ENCODE measurements at regions not wholly inside any gene's neighbourhood (a gene's known extent, or its start where the extent isn't known, plus 50 kb on each side); places are given as distances from the start of the nearest gene placed in this dataset.

DNA sequence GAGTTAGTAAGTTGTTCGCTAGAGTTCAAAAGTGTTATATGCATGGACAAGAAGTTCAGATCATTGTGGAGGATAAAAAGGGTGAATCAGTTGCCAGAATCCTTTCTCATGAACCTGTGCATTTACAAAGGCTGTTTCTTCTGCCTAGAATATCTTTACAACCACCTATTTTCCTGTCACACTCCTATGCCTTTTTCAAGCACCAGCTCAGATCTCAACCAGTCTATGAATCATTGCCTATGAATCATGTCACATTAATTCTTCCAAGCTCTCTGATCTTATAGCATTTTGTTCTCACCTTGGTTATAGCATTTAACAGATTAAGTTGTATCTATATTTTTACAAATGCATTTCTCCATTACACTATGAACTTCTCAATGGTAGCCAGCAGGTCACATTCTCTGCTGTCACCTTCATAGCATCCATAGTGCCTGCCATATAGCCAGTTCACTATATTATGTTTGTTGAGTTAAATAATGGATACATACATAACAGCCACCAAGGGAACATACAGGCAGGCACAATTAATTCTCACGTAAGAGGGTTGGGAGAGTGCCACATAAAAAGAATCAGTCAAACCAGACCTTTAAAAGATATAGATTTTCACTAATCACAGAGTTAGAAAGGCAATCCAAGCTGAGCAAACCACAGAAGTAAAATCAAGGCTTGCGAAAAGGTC is 573.0 kb downstream of the FOXG1 start:
- Histone ChIP-seq H3K36me3 (ENCODE audit: insufficient read depth, low read length) (no peaks in the 10 kb centered on the region), H3K27me3 (ENCODE audit: insufficient read depth, low read length) (no peaks in the 10 kb centered on the region), H3K27ac (ENCODE audit: low read depth, low read length) (no peak overlapping the region), H3K4me3 (ENCODE audit: low read length in 2 of 2) (no peak overlapping the region), H3K4me1 (ENCODE audit: insufficient read depth, low read length) (no peaks in the 10 kb centered on the region), H3K9me3 (ENCODE audit: control insufficient read depth in 1 of 2, low read length in 2 of 2) (no peaks in the 10 kb centered on the region)
- intact Hi-C loops (cut with micrococcal nuclease) = no loop called here
- H3K27ac Mint-ChIP-seq = no peak overlapping the region
- H3K36me3 Mint-ChIP-seq = no peaks in the 10 kb centered on the region
- H3K9me3 Mint-ChIP-seq = peaks cover 0 to 22% (median 10%) of the 10 kb centered on the region in 8 donors
- H3K27me3 Mint-ChIP-seq = no peaks in the 10 kb centered on the region
- ChIA-PET CTCF (ENCODE audit: partially characterized antibody) (no interaction called here), POLR2A (ENCODE audit: partially characterized antibody) (no interaction called here)
- H3K4me1 Mint-ChIP-seq = no peaks in the 10 kb centered on the region
- DNase-seq = no peak
- H3K4me3 Mint-ChIP-seq = no peak overlapping the region

DNA sequence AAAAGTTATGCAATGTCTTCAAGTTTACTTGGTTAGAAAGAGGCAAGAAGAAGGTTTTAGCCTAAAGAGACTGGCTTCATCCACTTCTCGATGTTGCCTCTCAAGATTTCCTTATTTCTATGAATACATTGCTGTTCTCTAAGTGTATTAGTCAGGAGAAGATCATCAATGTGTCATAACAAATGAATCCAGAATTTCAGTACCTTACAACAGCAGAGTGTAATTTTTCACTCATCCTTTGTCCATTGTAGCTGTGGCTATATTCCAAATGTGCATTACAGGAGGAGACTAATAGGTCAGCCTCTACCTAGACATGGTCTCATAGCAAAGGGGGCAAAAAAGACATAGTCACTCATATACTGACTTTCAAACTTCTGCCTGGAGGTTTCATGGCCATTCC is 579.1 kb downstream of the PRKD1 start:
- Mint-ChIP-seq H3K36me3 (no peaks in the 10 kb centered on the region), H3K9me3 (peaks cover 3 to 12% (median 6%) of the 10 kb centered on the region in 8 donors), H3K27me3 (no peaks in the 10 kb centered on the region), H3K27ac (no peak overlapping the region), H3K4me3 (no peak overlapping the region), H3K4me1 (no peaks in the 10 kb centered on the region)
- POLR2A ChIA-PET (ENCODE audit: partially characterized antibody) = no interaction called here
- Histone ChIP-seq H3K4me1 (ENCODE audit: insufficient read depth, low read length) (no peaks in the 10 kb centered on the region), H3K27ac (ENCODE audit: low read depth, low read length) (no peak overlapping the region), H3K9me3 (ENCODE audit: control insufficient read depth in 1 of 2, low read length in 2 of 2) (no peaks in the 10 kb centered on the region), H3K27me3 (ENCODE audit: insufficient read depth, low read length) (no peaks in the 10 kb centered on the region), H3K36me3 (ENCODE audit: insufficient read depth, low read length) (no peaks in the 10 kb centered on the region), H3K4me3 (ENCODE audit: low read length in 2 of 2) (no peak overlapping the region)
- CTCF ChIA-PET (ENCODE audit: partially characterized antibody) = no interaction called here
- intact Hi-C loops (cut with micrococcal nuclease) = no loop called here
- DNase-seq = no peak

DNA sequence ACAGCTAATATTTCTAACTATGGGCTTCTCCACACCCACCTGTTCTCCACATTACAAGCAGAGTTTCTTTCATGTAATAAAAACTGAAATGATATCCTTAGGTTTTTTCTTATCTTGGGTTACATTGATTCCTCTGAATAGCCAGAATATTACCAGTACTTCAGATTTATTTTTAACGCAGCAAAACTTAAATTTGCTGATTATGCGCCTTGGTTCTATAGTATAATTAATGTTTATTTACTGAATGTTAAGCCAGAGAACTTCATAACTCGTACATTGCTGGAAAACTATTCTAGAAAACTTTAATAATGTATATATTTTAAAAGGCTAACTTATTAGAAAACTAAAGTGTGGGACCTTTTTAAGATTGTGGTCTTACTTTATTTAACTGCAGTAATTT is 577.2 kb downstream of the PRKD1 start:
- no peaks in the 10 kb centered on the region for H3K4me1 Mint-ChIP-seq
- H3K36me3 ChIP-seq (ENCODE audit: insufficient read depth, low read length) = no peaks in the 10 kb centered on the region
- H3K9me3 Mint-ChIP-seq = peaks cover 3 to 18% (median 6%) of the 10 kb centered on the region in 8 donors
- no peaks in the 10 kb centered on the region for H3K36me3 Mint-ChIP-seq
- no peaks in the 10 kb centered on the region for H3K27me3 Mint-ChIP-seq
- ChIA-PET POLR2A (ENCODE audit: partially characterized antibody) (no interaction called here), CTCF (ENCODE audit: partially characterized antibody) (no interaction called here)
- DNase-seq = no peak
- no peak overlapping the region for H3K27ac Mint-ChIP-seq
- H3K9me3 ChIP-seq (ENCODE audit: control insufficient read depth in 1 of 2, low read length in 2 of 2) = no peaks in the 10 kb centered on the region
- no peak overlapping the region for H3K4me3 ChIP-seq (ENCODE audit: low read length in 2 of 2)
- no peaks in the 10 kb centered on the region for H3K27me3 ChIP-seq (ENCODE audit: insufficient read depth, low read length)
- intact Hi-C loops (cut with micrococcal nuclease) = no loop called here
- no peak overlapping the region for H3K4me3 Mint-ChIP-seq
- no peak overlapping the region for H3K27ac ChIP-seq (ENCODE audit: low read depth, low read length)
- H3K4me1 ChIP-seq (ENCODE audit: insufficient read depth, low read length) = no peaks in the 10 kb centered on the region

DNA sequence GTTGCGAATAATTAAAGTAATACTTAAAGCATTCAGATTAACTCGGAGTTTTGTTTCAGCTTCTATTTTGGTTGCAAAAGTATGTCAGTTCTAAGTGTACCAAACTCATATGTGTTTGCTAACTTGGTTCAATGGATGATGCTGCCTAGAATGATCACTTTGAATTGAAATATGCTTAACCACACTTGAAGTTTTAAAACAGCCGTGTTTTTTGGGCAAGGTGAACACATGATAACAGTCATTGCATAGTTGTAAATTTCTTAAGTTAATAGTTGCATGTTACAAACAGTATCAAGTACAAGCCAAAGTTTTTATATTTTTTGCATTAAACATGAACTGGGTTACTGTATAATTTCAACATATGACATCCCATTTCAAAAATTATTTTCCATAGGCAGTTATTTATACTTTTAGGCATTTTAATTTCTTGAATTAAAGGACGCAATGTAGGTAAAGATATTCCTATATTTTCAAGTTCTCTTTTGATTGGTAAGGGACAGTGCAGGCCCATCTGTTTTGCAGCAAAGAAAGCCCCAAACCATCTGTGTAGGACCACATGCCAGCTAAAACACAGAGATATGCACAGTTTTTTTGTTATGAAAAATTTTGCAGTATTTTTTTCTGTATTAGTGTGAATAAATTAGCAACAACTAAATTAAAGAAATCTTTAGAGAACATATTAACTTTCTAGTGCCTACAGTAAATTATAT is 575.5 kb downstream of the PRKD1 start:
- H3K27ac ChIP-seq (ENCODE audit: low read depth, low read length) = no peak overlapping the region
- DNase-seq = no peak
- H3K4me1 Mint-ChIP-seq = no peaks in the 10 kb centered on the region
- no peaks in the 10 kb centered on the region for H3K9me3 ChIP-seq (ENCODE audit: control insufficient read depth in 1 of 2, low read length in 2 of 2)
- no peaks in the 10 kb centered on the region for H3K27me3 ChIP-seq (ENCODE audit: insufficient read depth, low read length)
- H3K36me3 Mint-ChIP-seq = no peaks in the 10 kb centered on the region
- no peaks in the 10 kb centered on the region for H3K4me1 ChIP-seq (ENCODE audit: insufficient read depth, low read length)
- no peak overlapping the region for H3K4me3 Mint-ChIP-seq
- no peaks in the 10 kb centered on the region for H3K27me3 Mint-ChIP-seq
- H3K9me3 Mint-ChIP-seq = peaks cover 2 to 14% (median 7%) of the 10 kb centered on the region in 8 donors
- intact Hi-C loops (cut with micrococcal nuclease) = no loop called here
- H3K4me3 ChIP-seq (ENCODE audit: low read length in 2 of 2) = no peak overlapping the region
- ChIA-PET POLR2A (ENCODE audit: partially characterized antibody) (no interaction called here), CTCF (ENCODE audit: partially characterized antibody) (no interaction called here)
- no peak overlapping the region for H3K27ac Mint-ChIP-seq
- H3K36me3 ChIP-seq (ENCODE audit: insufficient read depth, low read length) = no peaks in the 10 kb centered on the region

DNA sequence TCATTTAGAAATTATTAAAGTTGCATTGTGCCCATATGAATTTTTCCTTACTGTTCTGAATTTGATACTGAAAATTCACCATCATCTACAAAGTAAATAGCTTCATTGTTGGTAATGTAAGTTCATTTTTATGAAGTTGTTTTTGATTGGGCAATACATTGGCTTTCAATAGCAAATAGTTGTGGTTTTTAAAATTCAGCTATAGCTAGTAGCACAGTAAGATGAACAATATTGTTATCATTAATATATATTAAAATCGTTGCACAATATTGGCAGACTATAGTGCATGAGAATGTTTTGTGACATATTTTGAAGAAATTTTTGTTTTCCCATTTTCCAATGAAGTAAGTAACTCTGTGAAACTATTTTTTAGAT is 575.0 kb downstream of the PRKD1 start:
- CTCF ChIA-PET (ENCODE audit: partially characterized antibody) = no interaction called here
- Mint-ChIP-seq H3K27ac (no peak overlapping the region), H3K9me3 (peaks cover 2 to 16% (median 10%) of the 10 kb centered on the region in 8 donors), H3K4me3 (no peak overlapping the region), H3K4me1 (no peaks in the 10 kb centered on the region), H3K36me3 (no peaks in the 10 kb centered on the region), H3K27me3 (no peaks in the 10 kb centered on the region)
- Histone ChIP-seq H3K27ac (ENCODE audit: low read depth, low read length) (no peak overlapping the region), H3K4me3 (ENCODE audit: low read length in 2 of 2) (no peak overlapping the region), H3K4me1 (ENCODE audit: insufficient read depth, low read length) (no peaks in the 10 kb centered on the region), H3K27me3 (ENCODE audit: insufficient read depth, low read length) (no peaks in the 10 kb centered on the region), H3K9me3 (ENCODE audit: control insufficient read depth in 1 of 2, low read length in 2 of 2) (no peaks in the 10 kb centered on the region), H3K36me3 (ENCODE audit: insufficient read depth, low read length) (no peaks in the 10 kb centered on the region)
- DNase-seq = no peak
- POLR2A ChIA-PET (ENCODE audit: partially characterized antibody) = no interaction called here
- intact Hi-C loops (cut with micrococcal nuclease) = no loop called here

DNA sequence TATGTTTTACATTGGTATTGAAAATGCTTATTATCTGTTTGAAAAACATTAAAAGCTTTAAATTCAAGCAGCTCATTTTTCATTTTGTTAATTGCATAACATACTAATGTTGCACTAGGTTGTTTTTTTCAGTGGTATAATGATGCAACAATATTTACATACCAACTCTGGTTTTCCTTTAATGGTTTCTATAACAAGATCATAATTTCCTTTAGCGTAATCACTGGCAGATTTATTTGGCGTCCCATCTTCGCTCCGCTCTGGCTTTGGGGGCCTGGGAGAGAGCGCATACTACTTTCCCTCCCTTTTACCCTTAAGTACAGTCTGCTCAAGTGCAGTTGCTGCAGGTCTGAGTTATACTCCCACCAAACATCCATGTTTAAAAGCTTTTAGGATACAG is 574.1 kb downstream of the PRKD1 start:
- no peaks in the 10 kb centered on the region for H3K4me1 ChIP-seq (ENCODE audit: insufficient read depth, low read length)
- H3K9me3 Mint-ChIP-seq = peaks cover 2 to 16% (median 10%) of the 10 kb centered on the region in 8 donors
- no peaks in the 10 kb centered on the region for H3K4me1 Mint-ChIP-seq
- H3K9me3 ChIP-seq (ENCODE audit: control insufficient read depth in 1 of 2, low read length in 2 of 2) = no peaks in the 10 kb centered on the region
- H3K4me3 ChIP-seq (ENCODE audit: low read length in 2 of 2) = no peak overlapping the region
- ChIA-PET POLR2A (ENCODE audit: partially characterized antibody) (no interaction called here), CTCF (ENCODE audit: partially characterized antibody) (no interaction called here)
- H3K27ac Mint-ChIP-seq = no peak overlapping the region
- no peaks in the 10 kb centered on the region for H3K27me3 ChIP-seq (ENCODE audit: insufficient read depth, low read length)
- intact Hi-C loops (cut with micrococcal nuclease) = no loop called here
- H3K36me3 Mint-ChIP-seq = no peaks in the 10 kb centered on the region
- H3K27ac ChIP-seq (ENCODE audit: low read depth, low read length) = no peak overlapping the region
- no peak for DNase-seq
- H3K4me3 Mint-ChIP-seq = no peak overlapping the region
- H3K36me3 ChIP-seq (ENCODE audit: insufficient read depth, low read length) = no peaks in the 10 kb centered on the region
- no peaks in the 10 kb centered on the region for H3K27me3 Mint-ChIP-seq

DNA sequence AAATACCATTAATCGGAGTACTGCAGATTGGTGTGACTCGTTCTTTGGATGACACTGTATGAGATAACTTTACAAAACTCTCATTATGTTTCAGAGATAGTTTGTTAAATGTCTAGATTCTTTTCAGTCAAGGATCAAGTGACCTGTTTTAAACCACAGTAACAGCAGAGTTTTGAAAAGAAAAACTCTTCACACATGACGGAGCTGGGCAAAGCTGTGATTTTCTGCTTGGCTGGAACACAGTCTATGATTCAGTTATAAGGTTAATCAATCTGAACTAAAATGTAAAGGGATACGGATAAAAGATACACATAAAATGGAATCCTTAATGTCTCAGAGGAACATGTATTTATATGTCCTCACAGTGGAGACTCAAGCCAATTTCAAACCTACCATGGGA is 573.2 kb downstream of the PRKD1 start:
- no peaks in the 10 kb centered on the region for H3K36me3 ChIP-seq (ENCODE audit: insufficient read depth, low read length)
- no peak overlapping the region for H3K27ac ChIP-seq (ENCODE audit: low read depth, low read length)
- H3K4me1 ChIP-seq (ENCODE audit: insufficient read depth, low read length) = no peaks in the 10 kb centered on the region
- H3K27me3 Mint-ChIP-seq = no peaks in the 10 kb centered on the region
- H3K9me3 Mint-ChIP-seq = peaks cover 2 to 15% (median 10%) of the 10 kb centered on the region in 8 donors
- no peaks in the 10 kb centered on the region for H3K9me3 ChIP-seq (ENCODE audit: control insufficient read depth in 1 of 2, low read length in 2 of 2)
- ChIA-PET CTCF (ENCODE audit: partially characterized antibody) (no interaction called here), POLR2A (ENCODE audit: partially characterized antibody) (no interaction called here)
- intact Hi-C loops (cut with micrococcal nuclease) = no loop called here
- no peak for DNase-seq
- H3K27ac Mint-ChIP-seq = no peak overlapping the region
- H3K27me3 ChIP-seq (ENCODE audit: insufficient read depth, low read length) = no peaks in the 10 kb centered on the region
- no peaks in the 10 kb centered on the region for H3K36me3 Mint-ChIP-seq
- no peak overlapping the region for H3K4me3 Mint-ChIP-seq
- H3K4me1 Mint-ChIP-seq = no peaks in the 10 kb centered on the region
- no peak overlapping the region for H3K4me3 ChIP-seq (ENCODE audit: low read length in 2 of 2)

Measured in CD4-positive, alpha-beta memory T cell (primary cell).